RPMI7951 (cell line): ENCODE measurements at regions not wholly inside any gene's neighbourhood (a gene's known extent, or its start where the extent isn't known, plus 50 kb on each side); places are given as distances from the start of the nearest gene placed in this dataset.

ENCODE experiments used
- DNase-seq: peaks from one replicate; pipeline ENCODE4 v3.0.0-alpha.2; 2012; ENCODE audit warnings: low read depth

GRCh38 chr11:8340296-8340695 is 76.6 kb upstream of the LMO1 start:
- DNase-seq: no peak

DNA sequence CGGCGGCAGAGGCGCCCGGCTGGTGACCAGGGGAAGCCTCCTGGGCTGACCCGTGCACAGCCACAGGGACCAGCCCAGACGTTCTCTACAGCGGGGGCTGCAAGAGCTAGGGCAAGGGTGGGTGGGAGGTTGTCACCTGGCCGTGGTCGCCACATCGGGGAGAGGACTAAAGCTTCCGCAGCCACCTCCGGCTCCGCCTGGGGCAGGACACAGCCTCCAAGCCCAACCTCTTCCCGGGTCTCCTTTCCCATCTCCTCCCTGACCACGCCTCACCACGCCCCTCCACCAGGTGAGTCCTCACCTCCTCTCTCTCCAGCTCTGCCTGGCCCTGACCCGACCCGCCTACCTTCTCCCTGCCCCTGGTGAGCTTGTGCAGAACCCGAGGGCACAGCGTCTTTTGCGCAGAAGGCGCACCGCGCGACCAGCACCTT is 75.9 kb upstream of the LMO1 start:
- no peak for DNase-seq

DNA sequence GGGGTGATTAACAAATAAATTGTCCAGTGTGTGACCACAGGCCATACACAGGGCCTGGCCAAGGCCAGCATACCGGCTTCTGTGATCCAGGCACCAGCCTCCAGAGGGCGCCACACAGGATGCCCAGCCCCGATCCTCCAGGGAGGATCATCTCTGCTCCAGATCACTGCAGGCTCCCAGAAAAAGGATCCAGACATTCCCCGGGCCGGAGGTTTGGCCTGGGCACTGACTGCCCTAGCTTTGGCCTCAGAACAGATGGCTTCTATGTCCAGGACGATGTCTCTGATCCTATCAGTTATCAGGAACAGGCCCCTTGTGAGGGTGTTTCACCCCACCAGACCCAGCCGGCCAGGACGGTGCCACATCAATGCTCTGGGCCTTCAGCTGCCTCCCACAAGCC is 74.5 kb upstream of the LMO1 start:
- DNase-seq: no peak

DNA sequence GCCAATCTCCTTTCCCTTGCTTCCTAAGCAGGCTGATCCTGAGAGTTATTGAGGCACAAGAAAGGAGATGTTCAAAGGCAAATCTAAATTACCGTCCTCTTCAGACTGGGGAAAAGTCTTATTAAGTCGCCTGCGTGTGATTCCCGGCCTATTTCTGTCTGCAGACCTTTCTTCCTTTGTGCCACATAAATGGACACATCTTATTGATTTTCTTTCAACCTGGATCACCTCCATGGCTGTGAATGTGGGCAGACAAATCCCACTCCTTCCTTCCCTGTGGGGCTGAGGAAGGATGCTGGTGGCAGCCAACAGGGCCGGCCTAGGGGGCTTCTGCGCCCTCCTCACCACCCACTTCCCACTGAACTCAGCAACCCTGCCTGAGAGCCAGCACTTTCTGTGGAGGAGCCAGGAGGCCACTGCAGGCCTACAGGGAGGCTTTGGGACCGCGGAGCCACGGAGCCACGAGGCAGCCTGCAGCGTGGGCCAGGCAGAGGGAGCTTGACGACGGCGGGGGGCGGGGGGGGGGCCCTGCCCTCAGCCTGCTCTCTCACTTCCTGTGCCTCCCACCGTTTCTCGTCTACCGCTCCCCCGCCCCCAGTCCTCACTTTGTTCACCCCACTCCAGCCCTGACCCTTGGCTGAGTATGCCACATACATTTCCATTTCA is 73.6 kb upstream of the LMO1 start:
- no peak for DNase-seq

DNA sequence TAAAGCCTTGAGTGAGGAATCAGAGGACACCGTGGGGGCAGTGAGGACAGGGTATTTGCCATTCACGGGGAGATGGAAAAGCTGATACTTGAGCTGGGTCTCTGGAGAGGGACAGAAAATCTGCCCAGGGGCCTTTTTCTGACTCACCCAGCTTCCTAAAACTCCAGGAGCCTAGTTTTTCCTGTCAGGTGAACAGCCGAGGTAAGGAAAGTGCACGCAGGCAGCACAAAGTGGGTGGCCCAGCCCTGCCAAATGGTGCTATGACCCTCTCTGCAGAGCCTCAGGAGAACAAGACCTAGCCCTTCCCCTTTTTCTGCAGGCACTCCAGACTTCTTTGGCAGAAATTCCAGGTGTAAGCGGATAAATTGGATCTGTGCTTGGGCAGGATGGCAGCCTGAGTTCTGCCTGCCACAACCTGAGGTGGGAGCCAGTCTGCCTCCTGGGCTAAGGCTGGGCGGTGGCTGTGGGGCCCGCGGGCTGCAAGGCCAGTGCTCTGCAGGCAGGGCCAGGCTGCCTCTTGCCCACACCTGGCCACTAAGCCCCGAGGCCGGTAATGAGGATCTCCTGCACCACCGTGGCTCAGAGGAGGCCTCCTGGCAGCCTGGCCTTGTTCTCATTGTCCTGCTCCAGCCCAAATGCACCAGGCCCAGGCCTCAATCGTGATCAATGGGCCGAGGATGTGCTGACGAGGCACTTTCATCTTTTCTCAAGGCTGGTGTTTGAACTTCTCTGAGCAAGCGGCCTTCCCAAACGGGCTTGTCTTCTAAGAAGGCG is 72.9 kb upstream of the LMO1 start:
- DNase-seq: no peak

- DNase-seq: no peak
Observed at GRCh38 chr11:8335683-8336082, 72.0 kb upstream of the LMO1 start.

- no peak for DNase-seq
Observed at GRCh38 chr11:8335186-8335585, 71.5 kb upstream of the LMO1 start.

GRCh38 chr11:8333811-8334401 is 70.2 kb upstream of the LMO1 start:
- DNase-seq: peak; percentile 24

DNA sequence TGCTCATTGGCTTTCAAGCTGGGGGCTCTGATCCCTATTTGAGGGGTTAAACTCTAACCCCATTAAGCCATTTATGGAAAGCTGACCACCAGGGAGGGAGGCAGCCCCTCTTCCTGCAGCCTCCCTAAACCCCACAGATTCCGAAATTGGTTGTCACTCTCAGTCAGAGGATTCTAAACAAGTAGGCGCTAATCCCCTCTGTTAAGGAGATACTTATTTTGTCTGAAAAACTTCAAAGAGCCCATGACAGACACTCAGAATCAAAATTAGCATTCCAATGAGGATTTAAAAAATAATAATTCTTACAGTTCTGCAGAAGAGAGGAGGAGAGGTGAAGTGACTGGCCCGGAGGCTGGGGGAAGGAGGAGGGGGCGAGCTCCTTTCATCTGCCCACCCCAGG is 69.7 kb upstream of the LMO1 start:
- no peak for DNase-seq

- no peak for DNase-seq
Observed at GRCh38 chr11:8332891-8333290, 69.2 kb upstream of the LMO1 start.

DNA sequence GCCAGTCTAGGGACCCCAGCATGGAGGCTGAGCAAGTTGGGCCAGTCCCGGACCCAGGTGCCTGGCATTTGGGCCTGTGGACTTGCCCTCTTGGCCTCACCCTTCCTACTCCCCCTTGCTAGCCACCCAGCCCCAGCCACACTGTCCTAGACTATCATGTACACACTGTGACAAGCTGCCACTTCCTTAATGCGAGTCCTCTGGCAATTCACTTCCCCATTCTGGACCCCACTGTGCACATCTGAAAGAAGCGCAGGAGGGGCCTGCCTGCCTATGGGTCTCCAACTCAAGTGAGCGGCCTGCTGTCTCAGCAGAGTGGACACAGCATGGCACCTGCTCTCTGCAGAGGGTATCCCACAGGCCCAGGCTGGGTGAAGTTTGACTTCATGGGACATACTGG is 68.5 kb upstream of the LMO1 start:
- no peak for DNase-seq

DNA sequence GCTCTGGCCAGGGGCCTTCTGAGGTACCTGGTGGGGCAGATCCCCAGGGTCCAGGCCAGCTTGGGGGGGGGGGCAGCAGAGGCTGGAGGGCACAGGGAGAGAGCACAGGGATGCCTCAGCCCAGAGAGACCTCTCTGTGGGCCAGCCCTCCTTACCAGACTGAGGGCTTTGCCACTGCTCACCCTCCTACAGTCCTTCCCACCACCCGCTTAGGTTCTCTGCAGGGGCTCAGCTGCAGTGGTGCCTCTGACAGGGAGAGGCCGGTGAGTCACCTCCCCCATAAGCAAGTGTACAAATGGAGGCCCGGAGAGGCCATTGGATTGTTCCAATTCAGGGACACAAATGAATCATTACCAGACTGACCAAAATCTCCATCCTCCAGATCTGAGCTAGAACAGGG is 68.1 kb upstream of the LMO1 start:
- DNase-seq: peak; percentile 31

GRCh38 chr11:8330896-8331295 is 67.2 kb upstream of the LMO1 start:
- no peak for DNase-seq

- DNase-seq: no peak
Observed at GRCh38 chr11:8330404-8330803, 66.7 kb upstream of the LMO1 start.

GRCh38 chr11:8329847-8330361 is 66.2 kb upstream of the LMO1 start:
- no peak for DNase-seq

- DNase-seq: no peak
Observed at GRCh38 chr11:8329336-8329735, 65.7 kb upstream of the LMO1 start.

GRCh38 chr11:8328848-8329330 is 65.2 kb upstream of the LMO1 start:
- DNase-seq: peak; percentile 85

DNA sequence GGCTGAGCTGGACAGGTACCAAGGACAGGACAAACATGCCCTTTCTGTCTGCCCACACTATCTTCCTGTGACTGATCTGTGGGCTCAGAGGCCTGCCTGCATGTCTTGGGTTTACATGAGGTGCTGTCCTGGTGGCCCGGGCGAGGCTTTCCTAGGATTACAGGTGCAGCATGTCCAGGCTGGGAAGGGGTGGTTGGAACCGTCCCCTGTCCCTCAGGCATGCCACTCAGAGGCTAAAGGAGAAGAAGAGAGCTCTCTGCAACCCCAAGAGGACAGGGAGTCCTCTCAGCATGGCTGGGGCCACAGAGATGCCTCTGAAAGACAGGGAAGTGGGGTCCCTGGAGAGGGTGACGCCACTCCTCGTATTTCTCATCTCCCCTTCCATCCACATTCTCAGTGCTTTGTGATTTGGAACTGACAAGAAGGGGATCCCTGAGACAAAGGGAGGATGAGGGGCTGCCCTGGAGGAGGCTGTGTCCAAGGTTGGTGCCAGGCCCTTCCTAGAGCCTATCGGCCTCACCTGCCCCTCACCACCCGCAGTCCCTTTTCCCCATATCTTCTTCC is 64.6 kb upstream of the LMO1 start:
- no peak for DNase-seq

- DNase-seq: no peak
Observed at GRCh38 chr11:8327761-8328192, 64.1 kb upstream of the LMO1 start.

GRCh38 chr11:8326337-8326736 is 62.7 kb upstream of the LMO1 start:
- no peak for DNase-seq

- no peak for DNase-seq
Observed at GRCh38 chr11:8325591-8326304, 62.1 kb upstream of the LMO1 start.
